Upper lobe of left lung (tissue), 4 donors: ENCODE measurements at regions not wholly inside any gene's neighbourhood (a gene's known extent, or its start where the extent isn't known, plus 50 kb on each side); places are given as distances from the start of the nearest gene placed in this dataset.

Experiments used
- POLR2AphosphoS5 ChIP-seq, 2 donors: sonication (generic); formaldehyde crosslinking; IDR thresholded peaks; one replicate each; pipeline ENCODE4 v1.5.1; 2017; ENCODE audit warnings: antibody characterized with exemption in 2 of 2
- TF ChIP-seq, protein P1 (sequence below), 6 experiments: fragments of 450-650 bp in 4 of 6; fragments of 200-600 bp in 2 of 6; sonication (generic) in 2 of 6; IDR thresholded peaks; one replicate each; pipeline ENCODE4 v1.5.1; 2016 to 2019; ENCODE audit warnings: antibody characterized with exemption in 6 of 6

DNA sequence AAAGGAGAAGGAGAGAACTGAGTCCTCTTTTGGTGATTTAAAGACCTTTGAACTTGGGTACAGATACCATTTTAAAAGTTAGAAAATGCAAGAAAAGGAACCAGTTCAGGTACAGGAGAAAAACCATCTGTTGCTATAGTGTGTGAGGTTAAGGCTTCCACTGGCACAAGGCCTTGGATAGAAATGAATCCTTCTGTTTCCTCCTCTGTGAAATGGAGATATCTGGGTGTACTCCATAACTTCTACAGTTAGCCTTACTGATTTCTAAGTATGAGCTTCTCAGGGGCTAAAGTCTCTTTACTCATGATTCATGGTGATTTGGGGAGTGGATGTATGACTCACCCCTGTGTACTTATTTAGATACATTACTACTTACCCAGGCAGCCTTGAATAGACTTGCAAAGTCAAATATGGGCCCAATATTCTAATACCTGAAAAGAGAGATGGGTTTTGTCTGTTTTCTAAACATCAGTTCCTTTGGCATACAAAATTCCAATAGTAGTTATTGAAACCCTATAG, 117.2 kb upstream of the ADO start:
- no peak for TF ChIP-seq POLR2AphosphoS5 (IDR thresholded peaks at IDR 0.05)
- TF ChIP-seq, protein P1, sequence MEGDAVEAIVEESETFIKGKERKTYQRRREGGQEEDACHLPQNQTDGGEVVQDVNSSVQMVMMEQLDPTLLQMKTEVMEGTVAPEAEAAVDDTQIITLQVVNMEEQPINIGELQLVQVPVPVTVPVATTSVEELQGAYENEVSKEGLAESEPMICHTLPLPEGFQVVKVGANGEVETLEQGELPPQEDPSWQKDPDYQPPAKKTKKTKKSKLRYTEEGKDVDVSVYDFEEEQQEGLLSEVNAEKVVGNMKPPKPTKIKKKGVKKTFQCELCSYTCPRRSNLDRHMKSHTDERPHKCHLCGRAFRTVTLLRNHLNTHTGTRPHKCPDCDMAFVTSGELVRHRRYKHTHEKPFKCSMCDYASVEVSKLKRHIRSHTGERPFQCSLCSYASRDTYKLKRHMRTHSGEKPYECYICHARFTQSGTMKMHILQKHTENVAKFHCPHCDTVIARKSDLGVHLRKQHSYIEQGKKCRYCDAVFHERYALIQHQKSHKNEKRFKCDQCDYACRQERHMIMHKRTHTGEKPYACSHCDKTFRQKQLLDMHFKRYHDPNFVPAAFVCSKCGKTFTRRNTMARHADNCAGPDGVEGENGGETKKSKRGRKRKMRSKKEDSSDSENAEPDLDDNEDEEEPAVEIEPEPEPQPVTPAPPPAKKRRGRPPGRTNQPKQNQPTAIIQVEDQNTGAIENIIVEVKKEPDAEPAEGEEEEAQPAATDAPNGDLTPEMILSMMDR (IDR thresholded peaks at IDR 0.05): no peak
